Transverse colon (tissue), 4 donors: ENCODE measurements at regions not wholly inside any gene's neighbourhood (a gene's known extent, or its start where the extent isn't known, plus 50 kb on each side); places are given as distances from the start of the nearest gene placed in this dataset.

Source experiments
- CTCF ChIP-seq, 5 experiments: fragments of 200-600 bp in 3 of 5; fragments of 450-650 bp in 2 of 5; sonication (generic) in 3 of 5; IDR thresholded peaks; 1 replicate in 2 of 5; 2 replicates in 3 of 5; pipeline ENCODE4 v1.5.1; 2016 to 2017; ENCODE audit warnings: antibody characterized with exemption in 5 of 5, inconsistent platforms in 3 of 5, mild to moderate bottlenecking in 2 of 5, moderate library complexity in 1 of 5
- POLR2A ChIP-seq: fragments of 450-650 bp; IDR thresholded peaks from one replicate; pipeline ENCODE4 v1.6.1; 2016; ENCODE audit warnings: antibody characterized with exemption, mild to moderate bottlenecking, moderate library complexity
- POLR2AphosphoS5 ChIP-seq, 3 donors: sonication (generic); formaldehyde crosslinking; IDR thresholded peaks; one replicate each; pipeline ENCODE4 v1.6.1; 2016; ENCODE audit warnings: antibody characterized with exemption in 3 of 3

DNA sequence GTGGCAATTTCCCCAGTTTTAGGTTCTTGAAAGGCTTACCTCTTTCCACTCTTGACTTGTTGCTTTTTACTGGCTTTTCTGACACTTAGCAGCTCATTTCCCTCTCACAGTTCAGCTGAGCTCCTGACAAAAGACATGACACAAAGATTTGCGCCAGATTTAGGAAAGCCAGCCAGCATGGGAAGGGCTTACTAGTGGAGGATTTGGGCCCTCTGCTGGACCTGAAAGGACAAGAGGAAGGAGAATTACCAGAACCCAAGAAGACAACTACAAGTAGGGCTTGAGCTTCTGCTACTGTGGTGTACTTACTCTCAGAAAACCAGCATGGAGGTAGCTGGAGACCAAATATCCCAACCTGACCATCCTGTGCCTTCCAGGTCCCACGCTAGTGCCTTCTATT lies 784.5 kb downstream of the BRINP3 start:
- TF ChIP-seq CTCF (IDR thresholded peaks at IDR 0.05): no peak
- no peak for TF ChIP-seq POLR2A
- no peak for TF ChIP-seq POLR2AphosphoS5 (IDR thresholded peaks at IDR 0.05)
